ENCODE measurements at regions not wholly inside any gene's neighbourhood (a gene's known extent, or its start where the extent isn't known, plus 50 kb on each side); places are given as distances from the start of the nearest gene placed in this dataset.

GRCh38 chr6:126123226-126123625 is 136.9 kb downstream of the TRMT11 start:
- H3K27me3 Mint-ChIP-seq = peaks cover 2% of the 10 kb centered on the region
- intact Hi-C loops (cut with micrococcal nuclease) = no loop called here
- H3K4me3 Mint-ChIP-seq = no peak overlapping the region
- H3K4me1 Mint-ChIP-seq = no peaks in the 10 kb centered on the region
- no peak overlapping the region for H3K27ac Mint-ChIP-seq
- DNase-seq = no peak
- H3K9me3 Mint-ChIP-seq = no peaks in the 10 kb centered on the region
- H3K36me3 Mint-ChIP-seq (ENCODE audit: low read depth) = no peaks in the 10 kb centered on the region

GRCh38 chr6:126127659-126128058 is 141.3 kb downstream of the TRMT11 start:
- Mint-ChIP-seq H3K9me3 (no peaks in the 10 kb centered on the region), H3K4me3 (no peak overlapping the region), H3K36me3 (ENCODE audit: low read depth) (no peaks in the 10 kb centered on the region), H3K27me3 (peaks cover 2% of the 10 kb centered on the region), H3K27ac (no peak overlapping the region), H3K4me1 (no peaks in the 10 kb centered on the region)
- intact Hi-C loops (cut with micrococcal nuclease) = no loop called here
- DNase-seq = no peak

GRCh38 chr6:126131246-126131645 is 144.9 kb downstream of the TRMT11 start:
- intact Hi-C loops (cut with micrococcal nuclease) = no loop called here
- DNase-seq = no peak
- Mint-ChIP-seq H3K4me1 (no peaks in the 10 kb centered on the region), H3K9me3 (no peaks in the 10 kb centered on the region), H3K36me3 (ENCODE audit: low read depth) (no peaks in the 10 kb centered on the region), H3K27ac (no peak overlapping the region), H3K4me3 (no peak overlapping the region), H3K27me3 (peaks cover 2% of the 10 kb centered on the region)

GRCh38 chr6:126133984-126134383 is 147.6 kb downstream of the TRMT11 start:
- no peak overlapping the region for H3K27ac Mint-ChIP-seq
- no peaks in the 10 kb centered on the region for H3K36me3 Mint-ChIP-seq (ENCODE audit: low read depth)
- no peaks in the 10 kb centered on the region for H3K4me1 Mint-ChIP-seq
- DNase-seq = no peak
- H3K9me3 Mint-ChIP-seq = no peaks in the 10 kb centered on the region
- intact Hi-C loops (cut with micrococcal nuclease) = no loop called here
- no peak overlapping the region for H3K4me3 Mint-ChIP-seq
- H3K27me3 Mint-ChIP-seq = no peaks in the 10 kb centered on the region

GRCh38 chr6:126134491-126134890 is 148.2 kb downstream of the TRMT11 start:
- H3K36me3 Mint-ChIP-seq (ENCODE audit: low read depth) = no peaks in the 10 kb centered on the region
- intact Hi-C loops (cut with micrococcal nuclease) = no loop called here
- H3K4me3 Mint-ChIP-seq = no peak overlapping the region
- H3K27ac Mint-ChIP-seq = no peak overlapping the region
- no peaks in the 10 kb centered on the region for H3K4me1 Mint-ChIP-seq
- no peaks in the 10 kb centered on the region for H3K9me3 Mint-ChIP-seq
- DNase-seq = no peak
- H3K27me3 Mint-ChIP-seq = no peaks in the 10 kb centered on the region

- Mint-ChIP-seq H3K4me1 (no peaks in the 10 kb centered on the region), H3K9me3 (no peaks in the 10 kb centered on the region), H3K27me3 (peaks cover 2% of the 10 kb centered on the region), H3K27ac (no peak overlapping the region), H3K4me3 (no peak overlapping the region), H3K36me3 (ENCODE audit: low read depth) (no peaks in the 10 kb centered on the region)
- no peak for DNase-seq
- intact Hi-C loops (cut with micrococcal nuclease) = no loop called here
Observed at GRCh38 chr6:126140015-126140414, 153.7 kb downstream of the TRMT11 start.

GRCh38 chr6:126143761-126144251 is 157.5 kb downstream of the TRMT11 start:
- Mint-ChIP-seq H3K36me3 (ENCODE audit: low read depth) (no peaks in the 10 kb centered on the region), H3K4me1 (no peaks in the 10 kb centered on the region), H3K27ac (no peak overlapping the region), H3K9me3 (no peaks in the 10 kb centered on the region), H3K4me3 (no peak overlapping the region), H3K27me3 (peaks cover 2% of the 10 kb centered on the region)
- intact Hi-C loops (cut with micrococcal nuclease) = no loop called here
- no peak for DNase-seq

GRCh38 chr6:126145351-126145750 is 159.0 kb downstream of the TRMT11 start:
- Mint-ChIP-seq H3K36me3 (ENCODE audit: low read depth) (no peaks in the 10 kb centered on the region), H3K4me1 (no peaks in the 10 kb centered on the region), H3K27me3 (peaks cover 2% of the 10 kb centered on the region), H3K27ac (no peak overlapping the region), H3K9me3 (no peaks in the 10 kb centered on the region), H3K4me3 (no peak overlapping the region)
- DNase-seq = no peak
- intact Hi-C loops (cut with micrococcal nuclease) = no loop called here

- Mint-ChIP-seq H3K9me3 (no peaks in the 10 kb centered on the region), H3K36me3 (ENCODE audit: low read depth) (no peaks in the 10 kb centered on the region), H3K4me1 (no peaks in the 10 kb centered on the region), H3K27ac (no peak overlapping the region), H3K4me3 (no peak overlapping the region), H3K27me3 (peaks cover 7% of the 10 kb centered on the region)
- intact Hi-C loops (cut with micrococcal nuclease) = no loop called here
- DNase-seq = no peak
Observed at GRCh38 chr6:126147291-126147815, 161.0 kb downstream of the TRMT11 start.

- H3K36me3 Mint-ChIP-seq (ENCODE audit: low read depth) = no peaks in the 10 kb centered on the region
- intact Hi-C loops (cut with micrococcal nuclease) = no loop called here
- peaks cover 8% of the 10 kb centered on the region for H3K27me3 Mint-ChIP-seq
- H3K9me3 Mint-ChIP-seq = no peaks in the 10 kb centered on the region
- H3K27ac Mint-ChIP-seq = no peak overlapping the region
- H3K4me1 Mint-ChIP-seq = no peaks in the 10 kb centered on the region
- H3K4me3 Mint-ChIP-seq = no peak overlapping the region
- no peak for DNase-seq
Observed at GRCh38 chr6:126148853-126149252, 162.5 kb downstream of the TRMT11 start.

- intact Hi-C loops (cut with micrococcal nuclease) = no loop called here
- no peaks in the 10 kb centered on the region for H3K9me3 Mint-ChIP-seq
- peaks cover 7% of the 10 kb centered on the region for H3K27me3 Mint-ChIP-seq
- DNase-seq = no peak
- no peak overlapping the region for H3K4me3 Mint-ChIP-seq
- peaks cover 1% of the 10 kb centered on the region for H3K4me1 Mint-ChIP-seq
- H3K36me3 Mint-ChIP-seq (ENCODE audit: low read depth) = no peaks in the 10 kb centered on the region
- H3K27ac Mint-ChIP-seq = no peak overlapping the region
Observed at GRCh38 chr6:126152372-126152745, 166.0 kb downstream of the TRMT11 start.

- intact Hi-C loops (cut with micrococcal nuclease) = no loop called here
- no peak for DNase-seq
- no peaks in the 10 kb centered on the region for H3K9me3 Mint-ChIP-seq
Observed at GRCh38 chr6:126153661-126154060, 167.3 kb downstream of the TRMT11 start.

GRCh38 chr6:126156973-126157372 is 170.6 kb downstream of the TRMT11 start:
- no peak overlapping the region for H3K4me3 Mint-ChIP-seq
- H3K27ac Mint-ChIP-seq = no peak overlapping the region
- no peak for DNase-seq
- no peaks in the 10 kb centered on the region for H3K36me3 Mint-ChIP-seq (ENCODE audit: low read depth)
- H3K27me3 Mint-ChIP-seq = peaks cover 3% of the 10 kb centered on the region
- peaks cover 1% of the 10 kb centered on the region for H3K4me1 Mint-ChIP-seq
- no peaks in the 10 kb centered on the region for H3K9me3 Mint-ChIP-seq
- intact Hi-C loops (cut with micrococcal nuclease) = no loop called here

More at GRCh38 chr6:126153661-126154060, 167.3 kb downstream of the TRMT11 start:
- Mint-ChIP-seq H3K36me3 (ENCODE audit: low read depth) (no peaks in the 10 kb centered on the region), H3K4me3 (no peak overlapping the region), H3K27ac (no peak overlapping the region), H3K4me1 (peaks cover 1% of the 10 kb centered on the region), H3K27me3 (peaks cover 7% of the 10 kb centered on the region)

GRCh38 chr6:126167726-126168125 is 172.2 kb upstream of the CENPW start:
- Mint-ChIP-seq H3K36me3 (ENCODE audit: low read depth) (no peaks in the 10 kb centered on the region), H3K9me3 (no peaks in the 10 kb centered on the region), H3K4me3 (no peak overlapping the region), H3K27me3 (peaks cover 2% of the 10 kb centered on the region), H3K27ac (no peak overlapping the region), H3K4me1 (peaks cover 2% of the 10 kb centered on the region)
- intact Hi-C loops (cut with micrococcal nuclease) = no loop called here
- no peak for DNase-seq

- Mint-ChIP-seq H3K9me3 (no peaks in the 10 kb centered on the region), H3K4me3 (no peak overlapping the region), H3K27me3 (peaks cover 2% of the 10 kb centered on the region), H3K27ac (no peak overlapping the region), H3K36me3 (ENCODE audit: low read depth) (no peaks in the 10 kb centered on the region), H3K4me1 (peaks cover 2% of the 10 kb centered on the region)
- DNase-seq = no peak
- intact Hi-C loops (cut with micrococcal nuclease) = no loop called here
Observed at GRCh38 chr6:126170433-126170832, 169.5 kb upstream of the CENPW start.
